DMS153 treated with DMSO at 0.1 percent for 48 hours (cell line): ENCODE measurements at regions not wholly inside any gene's neighbourhood (a gene's known extent, or its start where the extent isn't known, plus 50 kb on each side); places are given as distances from the start of the nearest gene placed in this dataset.

Experiments
- DNase-seq: peaks from one replicate; lab custom pipeline; 2025; ENCODE audit not compliant: unreplicated experiment; lab: John Stamatoyannopoulos, UW

GRCh38 chr18:27649621-27650020 lies 464.5 kb upstream of the CHST9 start:
- no peak for DNase-seq

GRCh38 chr18:27645929-27646328 lies 460.8 kb upstream of the CHST9 start:
- DNase-seq = no peak

GRCh38 chr18:27636576-27637085 lies 451.5 kb upstream of the CHST9 start:
- no peak for DNase-seq

GRCh38 chr18:27632706-27633105 lies 447.6 kb upstream of the CHST9 start:
- DNase-seq = no peak

DNA sequence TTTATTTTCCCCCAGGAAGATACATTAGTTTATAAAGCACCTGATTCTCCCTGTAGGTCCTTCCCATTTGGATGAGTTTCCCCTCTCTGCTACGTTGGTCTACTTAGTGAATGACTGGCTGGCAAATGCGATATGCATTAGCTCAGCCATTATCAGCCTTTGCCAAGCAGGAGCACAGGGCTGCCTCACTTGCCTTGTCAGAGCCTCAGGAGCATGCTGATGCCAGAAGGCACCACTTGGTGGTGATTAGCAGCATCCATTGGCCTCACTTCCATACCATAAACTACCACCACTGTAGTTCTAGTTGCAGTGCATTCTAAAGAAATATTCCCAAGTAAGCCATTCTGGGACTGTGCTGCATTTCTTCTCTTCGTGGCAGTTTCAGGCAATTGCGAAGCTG lies 442.8 kb upstream of the CHST9 start:
- no peak for DNase-seq

DNA sequence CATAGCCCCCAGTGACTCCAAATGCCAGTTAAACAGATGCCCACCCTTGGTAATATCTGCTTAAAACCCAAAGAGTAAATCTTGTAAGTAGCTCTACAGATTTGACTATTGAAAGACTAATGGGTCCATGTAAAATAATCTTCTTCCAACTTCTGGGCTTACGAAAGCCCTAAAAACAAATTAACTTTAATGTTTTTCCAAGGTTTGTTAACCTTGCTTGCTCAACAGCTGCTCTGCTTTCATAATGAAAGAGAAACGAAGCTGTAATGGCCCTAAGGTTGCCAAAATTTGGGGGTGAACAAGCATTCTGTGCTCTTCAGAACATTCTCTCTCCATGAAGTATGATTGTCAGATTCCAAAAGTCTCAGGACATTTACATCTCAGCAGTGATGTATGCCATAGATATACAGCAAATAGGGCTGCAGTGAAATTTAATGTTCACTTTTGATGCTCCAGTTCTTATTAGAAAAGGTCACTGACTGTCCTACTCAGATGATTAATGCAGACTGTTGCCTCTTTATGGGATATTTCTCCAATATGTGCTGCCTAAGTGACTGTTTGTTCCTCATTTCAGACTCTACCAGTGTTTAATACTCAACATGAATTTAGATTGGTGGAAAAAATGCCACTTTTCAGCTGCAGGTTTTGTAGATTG lies 436.3 kb upstream of the CHST9 start:
- no peak for DNase-seq

GRCh38 chr18:27619906-27620305 lies 434.8 kb upstream of the CHST9 start:
- DNase-seq = no peak

- DNase-seq = no peak
Observed at GRCh38 chr18:27619090-27619772, 434.1 kb upstream of the CHST9 start.

GRCh38 chr18:27616324-27616723 lies 431.2 kb upstream of the CHST9 start:
- DNase-seq = no peak

GRCh38 chr18:27614951-27615844 lies 430.1 kb upstream of the CHST9 start:
- no peak for DNase-seq

DNA sequence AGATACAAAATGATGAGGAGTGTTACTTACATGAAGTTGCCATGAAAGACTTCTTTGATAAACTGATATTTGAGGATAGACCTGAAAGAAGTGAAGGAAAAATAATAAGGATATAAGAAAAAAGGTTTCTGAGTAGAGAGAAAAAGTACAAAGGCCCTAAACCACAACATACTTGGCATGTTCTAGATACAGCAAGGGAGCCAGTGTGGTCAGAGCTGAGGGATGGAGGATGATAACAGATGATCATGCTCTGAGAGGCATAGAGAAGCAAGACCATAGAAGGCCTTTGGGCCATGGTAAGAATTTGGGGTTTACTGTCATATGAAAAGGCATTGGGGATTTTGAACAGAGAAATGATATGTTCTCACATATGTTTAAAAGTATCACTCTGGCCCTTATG lies 424.1 kb upstream of the CHST9 start:
- DNase-seq = no peak

GRCh38 chr18:27608742-27609141 lies 423.6 kb upstream of the CHST9 start:
- DNase-seq = no peak

DNA sequence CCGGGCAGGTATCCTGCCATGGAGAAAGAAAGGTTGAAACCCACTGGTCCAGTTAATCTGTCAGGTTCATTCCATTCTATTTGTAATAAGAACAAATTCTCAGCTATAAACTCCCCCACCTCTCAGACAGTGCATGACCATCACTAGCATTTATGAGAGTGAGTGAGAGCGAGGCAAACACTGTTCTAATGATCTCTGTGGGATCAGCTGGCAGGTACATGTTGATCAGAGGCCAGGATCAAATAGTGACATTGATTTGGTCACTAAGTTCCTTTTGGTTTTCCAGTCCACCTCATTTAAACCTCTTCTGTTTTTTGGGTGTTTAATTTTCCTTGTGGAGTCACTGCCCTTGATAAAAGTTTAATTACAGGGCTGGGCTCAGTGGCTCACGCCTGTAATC lies 423.1 kb upstream of the CHST9 start:
- DNase-seq = no peak

DNA sequence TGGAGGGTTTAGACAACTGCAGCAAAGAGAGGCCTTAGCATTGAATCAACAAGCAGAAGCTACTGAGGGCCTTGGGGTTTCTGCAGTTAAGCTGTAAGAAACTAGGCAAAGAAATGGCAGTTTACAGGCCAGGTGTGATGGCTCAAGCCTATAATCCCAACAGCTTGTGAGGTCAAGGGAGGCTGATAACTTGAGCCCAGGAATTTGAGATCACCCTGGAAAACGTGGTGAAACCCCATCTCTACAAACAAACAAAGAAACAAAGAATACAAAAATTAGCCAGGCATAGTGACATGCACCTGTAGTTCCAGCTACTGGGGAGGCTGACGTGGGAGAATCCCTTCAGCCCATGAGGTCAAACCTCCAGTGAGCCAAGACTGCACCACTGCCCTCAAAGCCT lies 421.6 kb upstream of the CHST9 start:
- no peak for DNase-seq

GRCh38 chr18:27605107-27605834 lies 420.2 kb upstream of the CHST9 start:
- peak; percentile 86 for DNase-seq

GRCh38 chr18:27604583-27604982 lies 419.5 kb upstream of the CHST9 start:
- no peak for DNase-seq

DNA sequence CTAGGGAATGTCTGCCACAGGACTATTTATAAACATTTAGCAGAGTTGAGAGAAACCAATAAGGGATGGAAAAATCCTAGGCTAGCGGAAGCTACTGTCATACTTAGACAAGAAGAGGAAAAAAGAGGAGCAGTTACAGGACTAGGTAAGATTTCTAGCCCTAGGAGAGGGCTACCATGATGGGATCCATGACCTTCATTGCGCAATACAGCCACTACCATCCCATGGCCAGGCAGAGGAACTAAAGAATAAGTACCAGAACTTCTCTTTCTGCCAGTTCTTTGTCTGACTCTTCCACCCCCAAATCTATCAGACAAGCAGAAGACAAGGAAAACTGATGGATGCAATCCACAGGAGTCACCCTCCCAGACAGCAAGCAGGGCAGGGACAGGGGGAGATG lies 417.0 kb upstream of the CHST9 start:
- no peak for DNase-seq

- DNase-seq = no peak
Observed at GRCh38 chr18:27600245-27600644, 415.1 kb upstream of the CHST9 start.

DNA sequence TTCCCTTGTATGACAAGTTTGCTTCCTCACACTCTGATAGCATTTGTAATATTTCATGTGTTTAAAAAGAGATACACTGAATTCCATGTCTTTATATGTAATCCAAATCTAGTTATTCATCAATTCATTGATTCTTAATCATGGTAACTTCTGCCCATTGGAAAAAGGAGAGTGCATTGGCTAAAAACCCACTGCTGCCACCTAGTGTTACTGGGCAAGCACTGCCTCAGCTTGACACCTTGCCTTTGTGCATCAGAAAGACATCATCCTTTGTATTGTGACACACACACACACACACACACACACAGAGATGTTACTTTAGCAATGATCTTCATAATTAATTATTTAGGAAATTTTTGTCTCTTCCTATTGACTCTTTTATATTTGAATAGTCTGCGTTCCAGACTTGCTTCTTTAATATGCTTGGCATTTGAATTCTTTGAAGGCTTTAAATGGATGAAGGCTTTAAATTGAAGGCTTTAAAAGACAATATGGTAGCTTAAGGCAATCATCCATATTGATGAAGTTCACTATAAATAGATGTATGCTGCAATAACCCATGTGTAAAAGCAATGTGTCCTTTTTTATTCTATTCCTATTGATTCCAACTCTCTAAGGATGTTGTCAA lies 414.2 kb upstream of the CHST9 start:
- DNase-seq = peak; percentile 56

GRCh38 chr18:27595113-27595838 lies 410.2 kb upstream of the CHST9 start:
- no peak for DNase-seq
